Esophagus mucosa (tissue), 1 donor: ENCODE measurements at regions not wholly inside any gene's neighbourhood (a gene's known extent, or its start where the extent isn't known, plus 50 kb on each side); places are given as distances from the start of the nearest gene placed in this dataset.
"Not testable (repeated sequence)": the region's sequence is repeated elsewhere in the genome, so short reads cannot be mapped to it uniquely, and the experiment has no call there.

Experiments
- ATAC-seq: fragments of 200-7000 bp; cut with Tn5 transposase; one replicate; pipeline ENCODE4 v1.9.1; 2020
- donor health status: DM: yes; HTN: yes; CAD: no.

DNA sequence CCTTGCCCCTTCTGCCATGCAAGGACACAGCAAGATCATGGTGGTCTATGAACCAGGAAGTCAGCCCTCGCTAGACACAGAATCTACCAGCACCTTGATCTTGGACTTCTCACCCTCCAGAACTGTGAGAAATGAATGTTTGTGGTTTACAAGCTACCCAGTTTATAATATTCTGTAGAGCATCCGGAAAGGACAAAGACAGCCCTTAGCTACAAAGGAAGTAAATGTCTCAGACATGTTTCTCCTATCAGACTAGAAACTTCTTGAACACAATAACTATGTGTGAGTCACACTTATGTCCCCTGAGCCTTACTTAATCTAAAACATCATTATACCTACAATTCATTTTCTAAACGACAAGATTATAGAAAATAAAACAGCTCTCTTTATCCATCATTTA, 176.7 kb downstream of the KLHL28 start:
- ATAC-seq, result no peak

DNA sequence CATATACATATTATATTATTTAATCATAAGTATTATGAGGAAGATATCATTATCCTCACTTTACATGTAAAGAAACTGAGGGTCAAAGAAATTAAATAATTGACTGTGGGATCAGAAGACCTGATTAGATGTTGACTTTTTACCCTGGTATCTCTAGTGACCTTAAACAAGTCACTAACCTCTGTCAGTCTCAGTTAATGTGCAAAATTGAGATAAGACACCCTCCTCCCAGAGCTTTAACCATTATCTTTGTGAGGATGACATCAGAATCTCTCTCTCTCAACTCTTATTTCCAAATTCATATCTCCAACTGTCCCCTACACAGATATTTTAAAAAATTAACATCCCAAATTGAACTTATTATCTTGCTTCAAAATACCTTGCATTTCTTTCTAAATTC, 177.8 kb downstream of the KLHL28 start:
- no peak for ATAC-seq

DNA sequence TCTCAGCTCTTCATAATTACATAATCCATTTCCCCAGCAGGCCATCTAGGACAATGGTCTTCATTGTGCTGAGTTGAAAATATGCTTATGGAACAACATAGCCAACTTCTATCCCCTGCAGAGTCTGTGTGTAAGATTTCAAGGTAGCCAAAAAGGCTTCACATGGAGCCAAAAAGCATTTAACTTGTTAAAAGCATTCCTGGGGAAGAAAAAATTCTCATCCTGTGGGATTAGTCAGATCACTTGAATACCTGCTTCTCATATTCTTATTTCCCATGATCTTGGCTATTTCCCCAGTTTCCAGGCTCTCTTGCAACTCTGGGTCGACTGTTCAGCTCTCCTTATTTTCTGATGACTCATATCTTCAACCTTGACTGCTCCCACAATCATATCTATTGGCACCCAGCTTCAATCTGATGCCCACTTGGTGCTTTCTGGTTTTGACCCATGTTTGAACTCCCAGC, 178.9 kb downstream of the KLHL28 start:
- ATAC-seq, result no peak

DNA sequence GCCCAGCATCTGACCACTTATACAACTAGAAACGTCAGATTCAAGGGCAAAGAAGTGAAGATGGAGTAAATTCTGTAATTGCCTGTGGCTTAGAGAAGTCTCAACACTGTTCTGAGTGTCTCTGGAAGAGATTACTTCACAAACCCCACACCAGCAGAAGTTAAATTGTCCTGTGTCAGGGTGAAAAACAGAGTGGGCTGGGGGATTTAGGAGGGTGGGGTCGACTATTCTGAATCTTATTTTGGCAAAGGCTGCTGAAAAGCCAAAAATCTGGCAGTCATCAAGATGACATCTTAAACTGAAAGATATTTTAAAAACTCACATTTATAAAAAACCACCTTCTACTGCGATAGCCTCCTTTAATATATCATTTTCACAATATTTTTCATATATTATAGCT, 180.8 kb downstream of the KLHL28 start:
- no peak for ATAC-seq

DNA sequence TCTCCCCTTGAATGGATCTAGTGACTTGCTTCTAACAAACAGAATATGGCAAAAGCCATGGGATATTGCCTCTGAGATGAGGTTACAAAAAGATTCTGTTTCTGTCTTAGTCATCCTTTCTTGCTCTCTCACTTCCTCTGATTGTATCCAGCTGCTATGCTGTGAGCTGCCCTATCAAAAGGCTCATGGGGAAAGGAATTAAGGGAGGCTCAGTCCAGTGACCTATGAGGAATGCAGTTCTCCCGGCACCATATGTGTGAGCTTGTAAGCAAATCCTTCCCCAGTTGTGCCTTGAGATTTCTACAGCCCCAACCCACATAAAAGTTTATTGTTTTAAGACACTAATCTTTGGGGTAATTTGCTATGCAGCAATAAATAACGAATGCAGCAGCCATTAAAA, 183.1 kb downstream of the KLHL28 start:
- ATAC-seq, result no peak

DNA sequence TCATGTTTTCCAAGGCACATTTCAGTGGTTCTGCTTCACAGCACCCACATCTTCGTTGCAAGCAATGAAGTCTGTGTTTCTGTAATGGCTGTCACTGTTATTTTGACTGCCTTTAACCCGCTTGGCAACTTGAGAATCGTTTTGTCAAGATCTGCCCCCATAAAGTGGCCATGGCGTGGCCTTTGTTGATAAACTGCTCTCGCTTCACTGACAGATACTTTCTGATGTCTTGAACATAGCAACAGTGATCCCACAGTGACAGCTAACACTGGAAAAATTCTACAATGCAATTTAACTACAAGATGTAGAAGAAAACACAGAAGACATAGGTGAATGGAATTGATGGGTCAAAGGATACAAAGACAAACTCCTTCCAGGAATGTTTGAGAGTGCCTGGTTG, 184.2 kb downstream of the KLHL28 start:
- no peak for ATAC-seq

DNA sequence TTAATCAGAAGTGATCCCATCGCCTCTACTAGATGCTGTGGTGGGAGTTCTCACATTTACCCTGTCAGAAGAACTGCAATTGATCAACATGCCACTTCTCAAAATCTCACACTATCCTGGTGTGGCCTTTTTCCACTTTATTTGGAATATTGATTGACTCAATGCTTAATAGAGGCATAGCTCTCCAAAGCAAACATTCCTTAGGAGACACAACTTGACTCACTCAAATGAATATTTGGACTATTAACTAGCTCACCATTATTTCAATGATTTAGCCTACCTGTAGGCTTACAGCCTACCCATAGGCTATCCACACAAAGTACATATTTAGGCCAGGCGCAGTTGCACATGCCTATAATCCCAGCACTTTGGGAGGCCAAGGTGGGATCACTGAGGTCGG, 186.5 kb downstream of the KLHL28 start:
- no peak for ATAC-seq

DNA sequence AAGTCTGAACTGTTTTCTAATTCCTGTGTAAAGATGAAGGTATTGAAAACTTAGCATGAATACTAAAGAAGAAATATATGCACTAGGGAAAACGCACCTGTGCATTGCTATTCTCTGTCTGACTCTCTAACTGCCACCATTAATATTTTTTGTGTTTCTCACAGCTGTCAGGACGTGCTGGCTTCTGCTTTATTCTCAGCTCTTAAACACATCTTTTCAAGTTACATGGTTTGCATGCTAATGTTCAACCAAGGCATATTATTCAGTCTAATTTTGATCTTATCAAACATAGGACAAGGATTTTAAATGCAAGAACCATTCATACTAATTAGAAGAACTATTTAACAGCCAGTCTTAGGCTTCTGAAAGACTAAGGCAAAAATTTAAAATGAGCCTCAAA, 187.4 kb downstream of the KLHL28 start:
- no peak for ATAC-seq

DNA sequence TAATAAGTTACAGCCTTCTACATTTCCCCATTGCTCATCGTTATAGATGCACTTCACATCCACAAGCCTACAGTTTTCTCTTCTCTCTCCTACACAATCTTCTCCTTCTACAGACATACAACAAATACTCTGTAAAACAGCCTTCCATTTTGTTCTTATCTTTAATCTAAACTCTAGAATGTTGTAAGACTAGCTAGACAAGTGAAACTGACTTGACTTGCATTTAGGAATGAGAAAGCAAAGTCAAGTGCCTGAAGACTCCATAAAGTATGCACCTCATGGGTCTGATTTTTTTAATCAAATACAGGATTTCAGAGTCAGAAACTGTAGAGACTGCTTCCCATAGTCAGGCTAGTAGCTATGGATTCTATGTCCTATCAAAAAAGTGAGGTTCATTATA, 190.3 kb downstream of the KLHL28 start:
- no peak for ATAC-seq

DNA sequence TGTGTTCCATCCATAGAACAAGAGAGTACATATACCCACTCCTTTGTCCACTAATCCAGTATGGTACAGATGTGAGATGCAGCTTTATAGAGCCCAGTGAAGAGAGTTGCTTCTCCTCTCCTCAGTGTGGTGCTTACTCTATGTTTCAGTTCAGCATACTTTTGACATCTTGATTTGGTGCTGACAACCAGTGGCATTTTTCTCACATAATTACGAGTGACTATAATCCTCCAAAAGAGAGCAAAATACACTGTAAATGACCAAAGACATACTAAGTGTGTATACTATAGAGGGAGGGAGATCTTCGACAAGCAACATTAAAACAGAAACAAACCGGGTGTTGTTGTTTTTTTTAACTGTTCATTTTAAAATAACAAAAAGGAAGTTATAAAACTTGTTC, 191.5 kb downstream of the KLHL28 start:
- ATAC-seq, result no peak

DNA sequence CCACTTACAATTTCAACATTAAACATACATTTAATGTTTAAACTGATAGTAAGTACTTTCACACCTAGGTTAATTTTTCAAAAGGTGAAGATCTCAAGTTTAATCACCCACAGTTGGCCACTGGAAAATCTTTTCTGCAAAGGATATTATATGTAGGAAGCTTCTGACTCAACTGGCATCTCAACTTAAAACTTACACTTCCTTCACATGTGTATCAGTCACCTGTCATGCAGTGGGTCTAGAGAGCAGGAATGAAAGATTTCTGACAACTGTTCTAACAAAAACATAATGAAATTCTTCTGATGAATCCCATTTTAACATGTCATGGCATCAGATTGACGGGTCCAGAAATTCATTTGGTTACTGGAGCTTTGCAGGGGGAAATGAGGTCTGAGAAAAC, 192.8 kb downstream of the KLHL28 start:
- ATAC-seq, result no peak

DNA sequence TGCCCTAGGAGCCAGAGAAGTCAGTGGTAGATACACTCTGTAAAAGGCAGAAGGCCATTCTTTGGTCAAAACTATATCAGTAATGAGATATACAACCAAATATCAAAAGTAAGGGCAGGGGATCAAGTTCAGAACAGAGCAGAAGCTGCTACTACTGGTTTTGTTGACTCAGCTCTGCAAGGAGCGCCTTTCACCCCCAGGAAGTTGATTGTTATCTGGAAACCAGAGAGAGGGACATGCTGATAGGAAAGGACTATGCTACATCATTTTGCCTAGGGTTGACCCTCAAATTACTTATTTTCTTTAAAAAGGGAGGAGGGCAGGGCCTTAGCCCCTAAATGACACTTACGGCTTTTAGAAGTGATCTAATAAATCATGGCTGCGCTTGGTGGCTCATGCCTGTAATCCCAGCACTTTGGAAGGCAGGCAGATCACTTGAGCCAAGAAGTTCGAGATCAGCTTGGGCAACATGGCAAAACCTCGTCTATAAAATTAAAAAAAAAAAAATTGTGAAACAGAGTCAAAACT, 194.0 kb downstream of the KLHL28 start:
- ATAC-seq, result no peak

DNA sequence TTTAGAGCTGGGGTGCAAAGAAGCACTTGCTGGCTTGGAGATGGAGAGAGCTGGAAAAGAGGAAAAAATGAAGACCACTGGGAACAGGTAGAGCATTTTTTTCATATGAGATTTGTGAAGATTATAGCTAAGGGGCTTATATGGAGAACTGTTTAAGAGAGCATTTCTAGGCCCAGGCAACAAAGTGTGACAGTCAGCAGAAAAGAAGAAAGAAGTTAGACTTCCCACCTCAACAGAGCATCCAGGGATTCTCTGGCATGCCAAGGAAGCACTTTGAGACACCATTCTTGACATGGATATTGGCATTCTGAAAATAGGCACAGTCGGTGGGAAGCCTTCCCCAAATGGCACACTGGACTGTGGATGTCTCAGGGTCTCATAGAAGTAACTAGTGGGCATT, 195.5 kb downstream of the KLHL28 start:
- no peak for ATAC-seq

DNA sequence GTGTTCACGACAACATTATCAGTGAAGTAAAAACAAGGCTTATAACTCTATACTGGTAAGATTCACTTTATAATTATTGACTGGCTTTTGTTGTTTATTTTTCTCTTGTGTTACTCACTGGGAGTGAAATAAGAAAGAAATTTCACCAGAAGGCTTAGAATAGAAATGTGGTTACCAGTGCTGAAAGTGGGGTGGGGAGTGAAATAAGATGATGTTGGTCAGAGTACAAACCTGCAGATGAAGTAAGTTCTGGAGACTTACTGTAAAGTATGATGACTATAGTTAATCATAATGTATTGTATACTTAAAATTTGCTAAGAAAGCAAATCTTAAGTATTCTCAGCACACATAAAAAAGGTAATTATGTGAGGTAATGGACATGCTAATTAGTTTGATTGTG, 198.4 kb downstream of the KLHL28 start:
- ATAC-seq, result no peak

DNA sequence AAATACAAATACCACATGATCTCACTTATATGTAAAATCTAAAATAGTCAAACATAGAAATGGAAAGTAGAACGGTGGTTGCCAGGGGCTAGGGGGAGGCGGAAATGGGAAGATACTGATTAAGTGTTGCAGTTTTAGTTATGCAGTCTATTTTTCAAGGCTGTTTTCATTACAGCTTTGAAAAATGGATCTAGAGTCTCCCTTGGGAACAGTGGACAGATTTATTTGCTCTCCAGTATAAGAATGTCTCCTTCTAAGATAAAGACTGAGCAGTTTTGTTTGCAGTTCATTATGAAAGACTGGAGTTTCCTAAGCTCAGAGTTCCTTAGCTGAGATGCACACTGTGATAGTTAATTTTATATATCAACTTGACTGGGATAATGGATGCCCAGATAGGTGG, 202.5 kb downstream of the KLHL28 start:
- ATAC-seq, result no peak

DNA sequence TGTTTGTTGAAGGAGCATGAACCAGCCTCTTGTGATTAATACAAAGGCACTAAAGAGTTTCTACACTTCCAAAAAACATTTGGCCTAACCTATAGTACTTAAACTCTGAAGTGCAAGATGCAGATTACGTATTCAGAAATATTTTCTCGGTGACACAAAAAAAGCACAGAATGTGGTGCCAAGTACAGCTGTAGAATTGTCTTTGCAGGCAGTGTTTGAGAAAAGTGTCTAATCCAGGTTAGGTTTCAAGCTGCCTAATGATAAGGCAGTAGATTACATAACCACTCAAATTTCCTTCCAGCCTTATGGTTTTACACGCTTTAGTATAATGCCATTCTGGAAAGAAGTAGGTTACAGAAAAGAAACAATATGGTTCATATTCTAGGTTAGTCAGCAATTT, 205.2 kb downstream of the KLHL28 start:
- ATAC-seq, result no peak

DNA sequence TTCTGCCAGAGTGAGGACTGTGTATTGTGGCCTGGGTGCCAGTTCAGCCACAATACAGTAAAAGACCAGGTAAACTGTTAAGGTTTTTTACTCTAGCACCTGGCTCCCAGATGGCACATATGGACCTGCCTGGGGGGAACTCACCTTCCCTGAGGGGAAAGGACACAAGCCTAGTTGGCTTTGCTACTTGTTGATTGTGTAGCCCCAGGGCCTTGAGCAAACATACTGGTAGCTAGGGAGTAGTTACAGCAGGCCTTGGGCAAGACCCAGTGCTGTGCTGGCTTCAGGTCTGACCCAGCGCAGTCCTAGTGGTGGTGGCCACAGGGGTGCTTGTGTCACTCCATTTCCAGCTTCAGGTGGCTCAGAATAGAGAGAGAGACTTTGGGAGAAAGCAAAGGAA, 216.4 kb downstream of the KLHL28 start:
- ATAC-seq, result no peak

DNA sequence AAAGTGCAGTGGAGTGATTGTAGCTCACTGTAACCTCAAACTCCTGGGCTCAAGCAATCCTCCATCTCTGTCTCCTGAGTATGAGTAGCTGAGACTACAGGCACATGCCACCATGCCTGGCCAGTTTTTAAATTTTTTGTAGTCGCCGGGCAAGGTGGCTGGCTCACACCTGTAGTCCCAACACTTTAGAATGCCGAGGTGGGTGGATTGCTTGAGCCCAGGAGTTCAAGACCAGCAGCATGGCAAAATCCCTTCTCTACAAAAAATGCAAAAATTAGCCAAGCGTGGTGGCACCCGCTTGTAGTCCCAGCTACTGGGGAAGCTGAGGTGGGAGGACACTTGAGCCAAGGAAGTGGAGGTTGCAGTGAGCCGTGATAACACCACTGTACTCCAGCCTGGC, 219.5 kb downstream of the KLHL28 start:
- no peak for ATAC-seq

DNA sequence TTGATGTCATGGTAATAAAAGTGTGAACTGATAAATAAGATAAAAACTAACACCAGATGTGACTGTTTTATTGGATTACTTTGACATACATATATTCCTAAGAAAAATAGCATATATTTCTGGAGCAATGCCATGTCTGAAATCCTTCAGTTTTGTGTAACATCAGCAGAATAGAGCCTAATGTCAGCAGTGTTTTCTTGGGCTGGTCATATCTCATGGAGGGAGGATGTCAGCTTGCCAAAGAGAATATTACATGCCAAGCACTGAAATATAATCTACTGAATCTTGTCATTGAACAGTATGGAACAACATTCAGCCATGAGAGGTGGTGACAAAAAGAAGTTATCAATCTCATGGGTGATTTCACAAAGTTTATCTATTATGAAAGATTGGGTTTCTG, 220.3 kb downstream of the KLHL28 start:
- ATAC-seq, result no peak

DNA sequence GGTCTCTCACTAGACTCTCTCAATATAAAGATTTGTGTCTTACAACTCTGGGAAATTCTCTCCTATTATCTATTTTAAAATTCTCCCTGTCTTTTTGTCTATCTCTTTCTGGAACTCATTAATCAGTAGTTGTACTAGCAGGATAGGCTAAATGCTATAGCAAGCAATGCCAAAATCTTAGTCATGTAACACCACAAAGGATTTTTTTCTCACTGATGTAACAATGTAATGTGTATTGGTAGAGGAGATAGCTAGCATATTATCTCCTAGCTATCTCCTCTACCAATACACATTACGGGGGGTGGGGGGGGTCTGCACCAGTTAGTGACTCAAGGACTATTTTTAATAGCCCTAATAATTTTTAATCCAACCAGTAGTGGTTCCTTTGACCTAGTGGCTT, 225.4 kb downstream of the KLHL28 start:
- no peak for ATAC-seq

DNA sequence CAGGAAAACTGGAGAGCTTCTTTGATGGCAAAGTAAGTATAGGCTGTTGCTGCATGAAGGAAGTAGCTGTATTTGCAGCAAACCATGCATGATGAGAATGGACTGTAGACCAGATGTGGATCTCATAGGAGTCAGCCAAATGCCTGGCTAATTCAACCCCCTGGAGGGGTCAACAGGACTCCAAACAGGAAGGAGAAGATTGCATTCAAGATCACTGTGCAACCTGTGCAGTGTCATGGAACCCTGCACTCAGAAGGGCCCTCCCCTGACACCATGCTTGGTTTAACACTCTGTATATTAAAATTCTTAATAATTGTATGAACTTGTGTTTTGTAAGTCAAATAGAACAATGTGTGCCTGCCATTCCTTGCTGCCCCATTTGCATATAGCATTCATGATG, 225.1 kb upstream of the FSCB start:
- no peak for ATAC-seq

DNA sequence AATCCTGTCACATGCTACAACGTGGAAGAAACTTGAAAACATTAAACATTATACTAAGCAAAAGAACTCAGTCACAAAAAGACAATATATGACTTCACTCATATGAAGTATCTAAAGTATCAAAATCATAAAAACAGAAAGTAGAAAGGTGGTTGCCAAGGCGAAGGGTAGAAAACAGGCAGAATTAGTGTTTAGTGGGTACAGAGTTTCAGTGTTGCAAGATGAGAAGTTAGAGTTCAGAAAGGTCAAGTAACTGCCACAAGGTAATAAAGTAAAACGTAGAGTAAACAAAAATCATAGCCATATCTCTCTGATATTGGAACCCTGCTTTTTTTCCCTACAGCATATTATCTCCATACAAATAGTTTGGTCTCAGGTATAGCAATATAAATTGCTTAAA, 223.8 kb upstream of the FSCB start:
- ATAC-seq, result no peak

DNA sequence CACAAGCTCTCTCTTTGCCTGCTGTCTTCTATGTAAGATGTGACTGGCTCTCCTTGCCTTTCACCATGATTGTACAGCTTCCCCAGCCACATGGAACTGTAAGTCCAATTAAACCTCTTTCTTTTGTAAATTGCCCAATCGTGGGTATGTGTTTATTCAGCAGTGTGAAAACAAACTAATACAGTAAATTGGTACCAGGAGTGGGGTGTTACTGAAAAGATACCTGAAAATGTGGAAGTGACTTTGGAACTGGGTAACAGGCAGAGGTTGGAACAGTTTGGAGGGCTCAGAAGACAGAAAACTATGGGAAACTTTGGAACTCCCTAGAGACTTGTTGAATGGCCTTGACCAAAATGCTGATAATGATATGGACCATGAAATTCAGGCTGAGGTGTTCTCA, 214.3 kb upstream of the FSCB start:
- not testable (repeated sequence) for ATAC-seq

DNA sequence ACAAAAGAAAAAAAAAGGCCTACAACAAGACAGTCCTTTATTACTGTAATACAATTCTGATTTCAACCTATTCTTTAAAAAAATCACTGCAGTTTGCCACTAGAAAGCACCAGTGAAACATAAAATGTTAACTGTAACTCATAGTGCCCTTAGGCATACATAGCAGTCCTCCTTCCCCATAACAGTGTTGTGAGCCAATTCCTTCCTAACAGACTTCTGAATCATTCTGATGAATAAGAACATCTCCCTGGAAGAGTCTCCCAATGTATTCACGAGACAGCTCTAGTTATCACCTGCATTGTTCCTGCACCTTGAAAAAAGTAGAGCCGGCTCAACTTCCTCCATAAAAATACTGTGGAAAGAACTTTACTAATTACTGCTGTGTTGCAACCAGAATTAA, 213.6 kb upstream of the FSCB start:
- no peak for ATAC-seq

DNA sequence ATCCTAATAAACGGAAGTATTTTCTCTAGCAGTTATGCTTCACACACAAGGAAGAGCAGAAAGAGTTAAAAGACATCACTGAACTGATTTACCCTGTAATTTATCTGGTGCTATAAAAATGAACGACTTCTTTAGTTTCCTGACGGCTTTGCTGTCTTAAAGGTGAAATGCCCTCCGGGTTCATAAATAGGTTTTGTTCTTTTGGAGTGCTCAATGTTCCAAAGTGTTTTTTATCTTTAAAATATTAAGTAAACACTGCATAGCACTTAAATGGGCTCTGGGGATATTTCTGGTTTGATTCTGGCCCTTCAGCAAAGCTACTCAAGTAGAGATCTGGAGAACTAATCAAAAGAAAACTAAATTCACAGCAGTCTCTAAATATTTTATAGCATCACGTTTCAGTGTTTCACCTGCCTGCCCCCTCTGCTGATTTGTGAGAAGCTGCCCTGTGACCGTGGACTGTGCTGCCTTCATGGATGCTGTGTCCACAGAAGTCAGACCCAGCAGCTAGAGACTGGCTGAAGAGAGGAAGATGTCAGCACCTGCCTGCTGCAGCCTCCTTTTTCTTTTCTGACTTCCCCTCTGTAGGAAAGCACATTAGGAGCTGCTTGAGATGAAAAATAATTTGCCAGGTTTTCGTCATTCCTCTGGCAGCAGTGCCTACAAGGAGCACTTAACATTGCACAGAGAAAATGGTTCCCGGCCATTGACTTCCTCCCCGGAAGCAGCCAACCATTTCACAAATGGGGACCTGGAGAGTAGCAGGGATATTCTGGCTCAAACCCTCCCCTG, 205.1 kb upstream of the FSCB start:
- no peak for ATAC-seq
